Sciatic nerve (tissue), 2 donors: ENCODE measurements at regions not wholly inside any gene's neighbourhood (a gene's known extent, or its start where the extent isn't known, plus 50 kb on each side); places are given as distances from the start of the nearest gene placed in this dataset.

Experiments
- ATAC-seq: fragments of 200-7000 bp; cut with Tn5 transposase; one replicate; pipeline ENCODE4 v1.9.1; 2020; ENCODE audit warnings: mild to moderate bottlenecking, moderate library complexity
- DNase-seq: peaks from one replicate; pipeline ENCODE4 v3.0.0-alpha.2; 2020; ENCODE audit warnings: low spot score
- intact Hi-C: fragments of 100-400 bp; cut with DNase I; formaldehyde crosslinking; loops from one replicate; pipeline ENCODE4 v1.14.2; 2022
- donor health status: DM: no; HTN: no; CAD: no.
- donor health status: DM: no; HTN: no; CAD: no.

DNA sequence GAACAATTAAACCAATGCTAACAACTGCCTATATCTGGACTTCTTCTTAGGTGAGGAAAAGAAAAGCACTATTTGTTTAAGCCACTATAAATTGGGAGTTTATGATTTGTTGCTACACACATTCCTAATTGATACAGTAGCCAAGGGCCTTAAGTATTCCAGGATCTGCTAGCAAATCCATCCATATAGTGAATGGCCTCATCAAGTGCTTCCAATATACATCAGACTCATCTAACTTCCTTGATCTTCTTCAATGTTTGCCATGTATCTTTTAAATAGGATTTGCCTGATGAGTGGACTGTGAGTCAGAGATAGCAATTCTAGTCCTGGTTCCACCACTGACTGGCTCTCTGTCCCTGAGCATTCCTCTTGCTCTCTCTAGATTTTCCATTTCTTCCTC lies 430.2 kb downstream of the OMA1 start:
- ATAC-seq, result no peak
- intact Hi-C loops, result no loop called here
- no peak for DNase-seq

DNA sequence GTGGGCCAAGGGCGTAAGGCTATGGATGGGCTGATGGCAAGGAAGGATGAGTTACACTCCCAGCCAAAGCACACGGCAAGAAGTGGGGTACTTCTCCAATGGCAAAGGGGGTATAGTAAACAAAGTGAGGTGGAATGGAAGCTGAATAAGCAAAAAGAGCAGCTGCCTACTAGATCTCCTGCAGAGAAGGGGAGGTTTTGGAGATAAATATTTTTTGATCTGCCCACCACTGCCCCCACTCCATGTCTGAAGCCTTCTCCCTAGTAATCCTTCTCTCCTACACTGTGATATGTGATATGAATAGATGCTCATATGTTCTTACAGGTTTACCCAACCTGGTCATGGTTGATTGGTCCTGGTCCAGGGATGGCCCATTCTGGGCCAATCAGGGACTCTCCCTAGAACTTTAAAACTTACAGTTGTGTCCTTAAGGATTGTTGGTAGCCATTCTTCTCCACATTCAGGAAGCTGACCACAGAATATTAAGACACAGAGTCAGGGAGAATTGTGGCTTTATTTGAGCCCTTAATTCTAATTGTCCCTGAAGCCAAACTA lies 436.8 kb downstream of the OMA1 start:
- DNase-seq (no peak), ATAC-seq (no peak)
- intact Hi-C loops, result no loop called here

DNA sequence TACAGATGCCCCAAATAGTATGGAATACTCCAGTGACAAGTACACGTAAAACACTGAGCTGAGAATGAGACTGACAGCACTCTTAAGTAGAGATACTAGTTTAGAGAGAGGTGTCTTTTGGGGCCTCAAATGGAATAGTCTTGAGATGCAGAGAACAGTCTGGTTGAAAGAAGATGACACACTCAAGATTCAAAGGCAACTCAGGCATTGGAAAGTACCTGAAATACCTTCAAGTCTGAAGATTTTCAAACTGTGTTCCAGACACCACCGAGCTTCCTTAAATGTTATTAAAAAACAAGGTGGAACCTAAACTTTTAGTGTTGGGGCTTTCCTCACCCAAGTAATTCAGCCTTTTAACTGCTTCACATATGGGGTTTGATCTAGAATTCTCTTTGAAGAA lies 437.7 kb downstream of the OMA1 start:
- no peak for DNase-seq
- intact Hi-C loops, result no loop called here
- no peak for ATAC-seq

GRCh38 chr1:58107943-58108342 lies 438.6 kb downstream of the OMA1 start:
- DNase-seq (no peak), ATAC-seq (no peak)
- intact Hi-C loops, result no loop called here

DNA sequence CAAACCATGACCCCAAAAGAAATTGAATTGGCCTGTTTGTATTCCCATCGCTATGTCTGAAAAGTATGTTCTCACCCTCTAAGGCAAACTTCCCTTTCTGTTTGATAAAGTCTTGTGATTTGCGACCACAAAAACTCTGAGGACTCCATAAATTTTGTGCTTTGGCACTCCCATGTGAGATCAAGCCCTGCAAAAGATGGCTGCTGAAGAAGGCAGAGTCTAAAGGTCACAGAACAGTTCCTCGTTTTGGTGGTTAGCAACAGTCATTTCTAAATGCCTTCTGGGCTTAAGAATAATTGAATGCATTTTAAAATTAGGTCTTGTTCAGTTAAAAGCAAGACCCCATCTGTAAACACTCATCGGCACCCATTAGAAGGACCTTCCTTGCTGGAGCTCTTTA lies 441.6 kb downstream of the OMA1 start:
- intact Hi-C loops, result no loop called here
- no peak for DNase-seq
- ATAC-seq, result no peak

DNA sequence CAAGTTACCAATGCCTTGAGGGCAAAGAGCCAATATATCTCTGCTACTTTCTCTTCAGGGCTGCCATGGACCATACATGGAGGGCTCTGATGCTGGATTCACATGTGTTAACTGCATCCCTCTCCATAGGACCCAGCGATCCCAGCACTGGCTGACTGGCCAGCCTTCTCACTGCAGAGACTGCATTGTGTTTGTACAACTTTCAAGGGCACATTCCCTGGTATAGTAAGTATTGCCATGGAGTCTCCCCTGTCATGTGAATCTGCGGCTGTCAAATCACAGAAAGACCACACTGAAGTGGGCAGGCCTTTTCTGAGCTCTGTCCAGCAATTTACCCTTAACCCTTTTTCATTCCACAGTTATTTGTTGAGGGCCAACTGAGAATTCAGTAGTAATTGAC lies 449.8 kb downstream of the OMA1 start:
- no peak for ATAC-seq
- intact Hi-C loops, result no loop called here

DNA sequence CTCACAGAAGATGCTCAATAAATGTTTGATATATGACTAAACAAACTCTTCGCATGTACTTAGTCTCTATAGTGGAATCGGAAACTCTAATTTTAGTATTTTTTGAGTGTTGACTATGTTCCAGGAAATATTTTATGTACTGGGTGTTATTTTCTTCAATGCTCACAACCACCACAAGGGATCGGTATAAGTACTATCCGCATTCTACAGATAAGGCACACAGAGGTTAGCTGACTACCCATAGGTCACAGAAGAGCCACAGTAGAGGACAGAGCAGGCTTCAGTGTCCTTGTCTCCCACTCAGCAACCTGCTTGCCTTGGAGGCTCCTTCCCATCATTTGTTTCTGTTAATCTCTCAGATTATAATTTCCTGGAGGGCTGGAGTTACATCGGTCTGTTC lies 451.3 kb downstream of the OMA1 start:
- ATAC-seq (no peak), DNase-seq (no peak)
- intact Hi-C loops, result no loop called here

More for the DNA sequence above, 449.8 kb downstream of the OMA1 start:
- no peak for DNase-seq

DNA sequence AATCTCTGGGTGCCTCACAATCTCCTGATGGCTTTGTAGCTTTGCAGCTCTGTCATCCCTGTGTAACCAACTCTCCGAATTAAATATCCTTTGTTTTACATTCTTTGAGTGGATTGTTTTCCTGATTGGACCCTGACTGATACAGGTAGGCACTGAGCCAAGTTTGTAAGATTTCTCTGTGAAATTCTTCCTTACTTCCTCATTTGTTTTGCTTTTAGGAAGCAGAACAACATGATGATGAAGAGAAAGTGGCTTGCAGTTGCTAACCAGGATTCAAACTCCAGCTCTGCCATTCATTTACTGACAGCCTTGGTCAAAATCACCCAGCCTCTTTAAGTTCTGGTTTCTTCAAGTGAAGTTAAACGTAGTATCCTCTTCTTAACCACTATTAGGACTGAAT lies 452.3 kb downstream of the OMA1 start:
- intact Hi-C loops, result no loop called here

DNA sequence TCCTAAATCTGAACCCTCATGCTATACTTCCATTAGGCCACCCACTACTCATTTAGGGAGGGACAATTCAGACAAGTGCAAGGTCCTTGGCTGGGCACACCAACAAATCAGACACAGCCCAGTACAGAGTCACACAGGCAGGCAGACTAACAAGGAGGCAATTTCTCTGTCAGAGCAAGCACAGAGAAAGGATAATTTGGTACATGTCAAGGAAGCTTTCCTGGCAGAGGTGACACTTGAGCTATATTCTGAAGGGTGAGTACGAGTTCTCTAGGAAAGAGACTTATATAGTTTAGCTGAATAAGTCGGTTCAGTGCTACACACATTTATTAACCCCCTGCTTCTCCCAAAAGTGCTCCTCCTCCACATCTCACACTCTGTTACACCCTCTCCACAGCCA lies 455.9 kb downstream of the OMA1 start:
- intact Hi-C loops, result no loop called here
- ATAC-seq (no peak), DNase-seq (no peak)

More for the DNA sequence above, 452.3 kb downstream of the OMA1 start:
- ATAC-seq (no peak), DNase-seq (no peak)

DNA sequence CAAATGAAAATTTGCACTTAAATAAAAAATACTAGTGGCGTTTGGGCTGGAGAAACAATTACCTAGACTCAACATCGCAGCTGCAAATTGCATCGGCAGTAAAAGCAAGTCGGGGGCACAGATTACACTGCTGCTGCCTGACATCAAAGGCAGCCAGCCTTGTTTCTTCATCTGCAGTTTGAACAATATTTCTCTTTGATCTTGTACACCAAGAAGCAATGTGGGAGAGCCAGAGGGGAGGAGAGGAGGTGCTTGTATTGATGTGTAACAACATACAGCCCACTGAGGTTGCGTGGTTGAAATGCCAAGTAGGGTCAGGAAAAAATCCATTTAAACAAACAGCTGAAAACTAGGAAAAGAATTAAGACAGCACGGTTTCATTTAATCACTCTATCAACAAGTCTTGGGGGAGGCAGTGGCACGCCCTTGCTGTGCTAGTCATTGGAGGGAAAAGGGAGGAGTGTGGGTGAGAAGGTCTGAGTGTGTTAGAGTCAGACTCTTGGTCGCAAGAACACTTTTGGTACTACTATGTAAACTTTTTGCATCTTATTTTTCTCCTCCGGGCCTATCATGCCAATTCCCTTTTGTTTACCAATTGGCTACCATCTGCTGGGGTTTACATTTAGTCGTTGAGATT lies 456.5 kb downstream of the OMA1 start:
- intact Hi-C loops, result no loop called here
- ATAC-seq, result no peak

DNA sequence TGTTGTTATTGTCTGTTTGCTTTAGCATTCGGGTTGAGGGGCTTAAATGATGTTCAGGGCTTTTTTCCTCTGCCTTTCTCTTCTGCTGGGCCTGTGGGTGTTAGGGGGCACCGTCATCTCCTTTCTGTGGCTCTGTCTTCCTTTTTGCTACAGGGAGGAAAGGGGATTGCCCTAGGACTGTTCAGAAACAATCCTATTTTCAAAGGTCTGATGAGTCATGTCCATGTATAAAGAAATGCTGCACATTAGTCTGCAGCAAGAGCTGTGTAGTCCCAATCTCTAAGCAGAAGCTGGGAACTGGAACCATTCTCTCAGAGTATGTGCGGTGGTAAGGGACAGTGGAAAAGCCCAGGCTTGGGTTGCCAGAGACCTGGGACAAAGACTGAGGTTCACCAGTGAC lies 462.3 kb downstream of the OMA1 start:
- ATAC-seq (no peak), DNase-seq (no peak)
- intact Hi-C loops, result no loop called here

More for the DNA sequence above, 456.5 kb downstream of the OMA1 start:
- no peak for DNase-seq

DNA sequence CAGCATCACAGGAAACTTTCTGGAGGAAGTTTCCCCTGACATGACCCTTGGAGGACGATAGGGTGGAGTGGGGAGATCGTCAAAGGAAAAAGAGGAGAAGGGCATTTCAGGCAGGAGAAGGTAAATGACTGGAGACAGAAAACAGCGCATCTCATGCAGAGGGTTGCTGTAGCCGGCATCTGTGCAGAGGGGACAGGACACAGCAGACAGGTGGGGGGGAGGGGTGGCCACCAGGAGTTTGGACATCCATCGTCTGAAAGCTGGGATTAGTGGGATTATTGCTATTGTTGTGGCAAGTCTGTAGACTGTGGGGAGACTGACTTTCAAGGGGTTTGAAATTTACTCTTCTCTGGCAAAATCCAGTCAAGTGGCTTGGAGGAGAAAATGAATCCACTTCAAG lies 463.9 kb downstream of the OMA1 start:
- DNase-seq (no peak), ATAC-seq (no peak)
- intact Hi-C loops, result no loop called here

- intact Hi-C loops, result no loop called here
- no peak for DNase-seq
- no peak for ATAC-seq
Observed at GRCh38 chr1:58076258-58076657, 470.3 kb downstream of the OMA1 start.

DNA sequence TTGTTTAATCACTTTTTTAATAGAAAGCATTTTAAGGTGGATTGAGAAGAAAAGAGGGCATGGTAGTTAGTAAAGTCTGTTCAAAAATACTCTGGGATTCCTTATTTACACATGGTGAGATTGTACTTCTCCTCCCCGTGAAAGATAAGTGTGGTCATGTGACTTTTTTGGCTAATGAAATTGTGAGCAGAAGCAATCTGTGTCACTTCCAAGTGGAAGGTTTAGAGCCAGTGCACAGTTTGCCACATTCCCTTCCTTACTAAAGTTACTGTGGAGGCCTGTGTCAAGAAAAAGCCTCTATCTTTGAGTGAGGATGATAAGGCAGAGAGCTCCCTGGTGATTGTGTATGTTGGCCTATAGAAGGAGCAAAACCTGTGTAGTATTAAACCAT lies 471.3 kb downstream of the OMA1 start:
- ATAC-seq (no peak), DNase-seq (no peak)
- intact Hi-C loops, result no loop called here

DNA sequence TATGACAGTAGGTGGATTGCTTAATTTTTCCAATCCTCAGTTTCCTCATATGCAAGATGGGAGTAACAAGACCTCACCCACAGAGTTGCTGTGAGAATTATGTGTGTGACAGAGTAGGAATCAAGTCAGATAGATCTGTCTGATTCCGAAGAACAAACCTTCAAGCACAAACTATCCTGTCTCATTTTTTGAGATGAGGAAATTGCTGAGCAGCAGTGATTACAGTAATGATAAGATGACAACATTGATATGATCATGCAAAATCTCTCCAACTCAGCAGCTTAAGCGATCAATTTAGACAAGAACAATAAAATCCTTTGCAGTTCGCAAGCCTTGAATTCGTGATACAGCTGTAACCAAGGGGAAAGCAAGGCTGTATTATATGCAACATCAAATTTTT lies 474.1 kb downstream of the OMA1 start:
- ATAC-seq, result no peak
- intact Hi-C loops, result no loop called here

GRCh38 chr1:58067082-58067481 lies 479.4 kb downstream of the OMA1 start:
- intact Hi-C loops, result no loop called here
- no peak for ATAC-seq
- no peak for DNase-seq

More for the DNA sequence above, 474.1 kb downstream of the OMA1 start:
- DNase-seq, result no peak

- intact Hi-C loops, result no loop called here
Observed at GRCh38 chr1:58065520-58065919, 481.0 kb downstream of the OMA1 start.

DNA sequence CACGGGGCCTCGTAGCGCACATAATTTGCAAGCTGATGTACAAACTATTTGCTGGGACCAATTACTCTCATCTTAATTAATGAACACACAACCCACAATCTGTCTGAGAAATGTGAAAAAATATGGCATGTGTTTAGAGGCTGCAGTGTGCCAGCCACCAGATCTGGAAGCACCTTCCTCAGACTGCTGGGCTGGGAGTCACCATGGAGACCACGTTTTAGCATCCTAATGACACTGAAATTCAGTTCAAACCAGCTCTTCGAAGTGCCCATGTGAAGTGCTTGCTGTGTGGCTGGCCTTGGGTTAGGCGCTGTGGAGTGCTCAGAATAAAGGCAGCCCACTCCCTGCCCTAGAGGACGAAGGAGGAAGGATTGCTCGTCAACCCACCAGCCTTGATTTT lies 482.4 kb downstream of the OMA1 start:
- DNase-seq (no peak), ATAC-seq (no peak)
- intact Hi-C loops, result no loop called here

More at GRCh38 chr1:58065520-58065919, 481.0 kb downstream of the OMA1 start:
- ATAC-seq (no peak), DNase-seq (no peak)

GRCh38 chr1:58063095-58063494 lies 483.4 kb downstream of the OMA1 start:
- intact Hi-C loops, result no loop called here
- no peak for DNase-seq
- no peak for ATAC-seq

- ATAC-seq (no peak), DNase-seq (no peak)
- intact Hi-C loops, result no loop called here
Observed at GRCh38 chr1:58062635-58063034, 483.9 kb downstream of the OMA1 start.

- DNase-seq, result no peak
- no peak for ATAC-seq
- intact Hi-C loops, result no loop called here
Observed at GRCh38 chr1:58060559-58061170, 485.9 kb downstream of the OMA1 start.
